OCI-LY1 (cell line): ENCODE measurements at regions not wholly inside any gene's neighbourhood (a gene's known extent, or its start where the extent isn't known, plus 50 kb on each side); places are given as distances from the start of the nearest gene placed in this dataset.

ENCODE experiments used
- EZH2 ChIP-seq: fragments of 200-600 bp; sonication (generic), shearing (Covaris generic); IDR thresholded peaks from 2 replicates; pipeline ENCODE4 v1.8.0; 2017; ENCODE audit warnings: borderline replicate concordance, mixed run types, mild to moderate bottlenecking, antibody characterized with exemption, low read length, moderate library complexity, mixed read lengths
- TF ChIP-seq, protein P1 (sequence below): fragments of 200-600 bp; sonication (generic), shearing (Covaris generic); IDR thresholded peaks from 2 replicates; pipeline ENCODE4 v1.5.1; 2017; ENCODE audit warnings: mild to moderate bottlenecking, antibody characterized with exemption, low read length, moderate library complexity, mixed read lengths

DNA sequence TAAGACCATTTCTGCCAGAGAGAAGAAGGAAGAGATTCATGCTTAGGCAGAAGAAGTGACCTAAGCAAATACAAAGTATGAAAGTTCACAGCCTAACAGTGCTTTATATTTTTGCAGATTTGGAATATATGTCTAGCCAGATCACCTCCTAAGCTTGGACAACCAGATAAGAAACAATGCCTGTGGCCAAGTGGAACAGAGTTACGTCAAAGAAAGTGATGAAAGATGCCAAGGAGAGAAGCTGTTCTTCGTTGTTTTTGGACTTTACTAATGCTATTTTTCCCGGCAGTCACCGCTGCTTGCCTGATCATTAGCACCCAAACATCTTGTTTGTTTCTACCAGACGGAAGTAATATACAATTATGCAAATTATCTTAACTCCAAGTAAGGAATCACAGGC, 489.2 kb upstream of the C1orf87 start:
- TF ChIP-seq, protein P1, sequence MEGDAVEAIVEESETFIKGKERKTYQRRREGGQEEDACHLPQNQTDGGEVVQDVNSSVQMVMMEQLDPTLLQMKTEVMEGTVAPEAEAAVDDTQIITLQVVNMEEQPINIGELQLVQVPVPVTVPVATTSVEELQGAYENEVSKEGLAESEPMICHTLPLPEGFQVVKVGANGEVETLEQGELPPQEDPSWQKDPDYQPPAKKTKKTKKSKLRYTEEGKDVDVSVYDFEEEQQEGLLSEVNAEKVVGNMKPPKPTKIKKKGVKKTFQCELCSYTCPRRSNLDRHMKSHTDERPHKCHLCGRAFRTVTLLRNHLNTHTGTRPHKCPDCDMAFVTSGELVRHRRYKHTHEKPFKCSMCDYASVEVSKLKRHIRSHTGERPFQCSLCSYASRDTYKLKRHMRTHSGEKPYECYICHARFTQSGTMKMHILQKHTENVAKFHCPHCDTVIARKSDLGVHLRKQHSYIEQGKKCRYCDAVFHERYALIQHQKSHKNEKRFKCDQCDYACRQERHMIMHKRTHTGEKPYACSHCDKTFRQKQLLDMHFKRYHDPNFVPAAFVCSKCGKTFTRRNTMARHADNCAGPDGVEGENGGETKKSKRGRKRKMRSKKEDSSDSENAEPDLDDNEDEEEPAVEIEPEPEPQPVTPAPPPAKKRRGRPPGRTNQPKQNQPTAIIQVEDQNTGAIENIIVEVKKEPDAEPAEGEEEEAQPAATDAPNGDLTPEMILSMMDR, result no peak
- TF ChIP-seq EZH2, result no peak
